Chondrocyte (in vitro differentiated cells): ENCODE measurements at regions not wholly inside any gene's neighbourhood (a gene's known extent, or its start where the extent isn't known, plus 50 kb on each side); places are given as distances from the start of the nearest gene placed in this dataset.

Source experiments
- DNase-seq: peaks from one replicate; pipeline ENCODE4 v3.0.0; 2021; ENCODE audit warnings: mixed read lengths, low spot score
- H3K27ac Mint-ChIP-seq: one replicate; pipeline ENCODE4 v1.8.0; 2021; ENCODE audit warnings: mild to moderate bottlenecking, moderate library complexity, mixed read lengths; ENCODE audit not compliant: unreplicated experiment
- H3K27me3 Mint-ChIP-seq: 2 replicates; pipeline ENCODE4 v1.8.0; 2021; ENCODE audit warnings: low read depth, mixed read lengths
- H3K36me3 Mint-ChIP-seq: 2 replicates; pipeline ENCODE4 v1.8.0; 2021; ENCODE audit warnings: low read depth, mixed read lengths
- H3K4me1 Mint-ChIP-seq: 2 replicates; pipeline ENCODE4 v1.8.0; 2021; ENCODE audit warnings: low read depth, mild to moderate bottlenecking, mixed read lengths
- H3K4me3 Mint-ChIP-seq: one replicate; pipeline ENCODE4 v1.8.0; 2021; ENCODE audit warnings: mild to moderate bottlenecking, moderate library complexity, mixed read lengths; ENCODE audit not compliant: unreplicated experiment
- H3K9me3 Mint-ChIP-seq: 2 replicates; pipeline ENCODE4 v1.8.0; 2021; ENCODE audit warnings: low read depth, mixed read lengths
- CTCF ChIP-seq: fragments of 200-600 bp; sonication (generic); IDR thresholded peaks from 2 replicates; pipeline ENCODE4 v1.5.0; 2021; ENCODE audit warnings: antibody characterized with exemption, mild to moderate bottlenecking, moderate library complexity

- Mint-ChIP-seq H3K36me3 (no peaks in the 10 kb centered on the region), H3K9me3 (peaks cover 1% of the 10 kb centered on the region), H3K27me3 (peaks cover 5% of the 10 kb centered on the region), H3K4me3 (no peak overlapping the region), H3K27ac (no peak overlapping the region), H3K4me1 (peaks cover 6% of the 10 kb centered on the region)
- no peak for DNase-seq
- TF ChIP-seq CTCF, result no peak
Measured at GRCh38 chr10:53597835-53598251, 825.3 kb upstream of the MBL2 start.

DNA sequence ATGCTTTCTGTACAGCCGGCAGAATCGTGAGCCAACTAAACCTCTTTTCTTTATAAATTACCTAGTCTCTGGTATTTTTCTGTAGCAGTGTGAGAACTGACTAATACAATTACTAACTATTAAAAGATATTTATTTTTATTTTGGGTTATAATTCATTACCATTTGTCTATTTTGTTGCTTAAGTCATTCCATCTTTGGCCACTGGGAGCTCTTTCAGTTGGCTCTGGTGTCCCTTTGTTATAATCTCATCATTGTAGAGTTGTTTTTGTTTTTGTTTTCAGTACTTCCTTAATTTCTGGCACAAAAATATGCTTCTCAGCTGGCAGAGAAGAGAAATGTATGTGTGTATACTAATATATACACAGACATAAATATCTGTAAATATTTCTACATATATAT, 807.9 kb upstream of the MBL2 start:
- no peaks in the 10 kb centered on the region for H3K36me3 Mint-ChIP-seq
- no peak overlapping the region for H3K4me3 Mint-ChIP-seq
- no peak for DNase-seq
- H3K27me3 Mint-ChIP-seq, result peaks cover 4% of the 10 kb centered on the region
- H3K9me3 Mint-ChIP-seq, result peaks cover 1% of the 10 kb centered on the region
- no peaks in the 10 kb centered on the region for H3K4me1 Mint-ChIP-seq
- no peak for TF ChIP-seq CTCF
- no peak overlapping the region for H3K27ac Mint-ChIP-seq

DNA sequence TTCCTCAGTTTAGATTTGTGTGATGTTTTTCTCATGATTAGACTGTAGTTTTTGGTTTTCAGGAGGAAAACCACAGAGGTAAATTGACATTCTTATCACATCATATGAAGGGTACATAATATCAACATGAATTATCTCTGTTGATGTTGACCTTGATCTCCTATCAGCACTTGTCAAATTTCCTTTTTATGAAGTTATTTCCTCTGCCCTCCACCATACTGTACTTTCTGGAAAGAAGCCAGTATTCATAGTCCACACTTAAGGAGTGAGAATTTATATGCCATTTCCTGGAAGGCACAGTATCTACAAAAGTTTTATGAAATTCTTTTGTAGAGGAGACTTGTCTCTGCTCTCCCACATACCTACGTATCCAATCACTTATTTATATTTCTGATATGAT, 807.2 kb upstream of the MBL2 start:
- TF ChIP-seq CTCF, result no peak
- no peak for DNase-seq
- H3K27ac Mint-ChIP-seq, result no peak overlapping the region
- peaks cover 4% of the 10 kb centered on the region for H3K9me3 Mint-ChIP-seq
- no peaks in the 10 kb centered on the region for H3K36me3 Mint-ChIP-seq
- H3K4me1 Mint-ChIP-seq, result no peaks in the 10 kb centered on the region
- H3K27me3 Mint-ChIP-seq, result peaks cover 4% of the 10 kb centered on the region
- H3K4me3 Mint-ChIP-seq, result no peak overlapping the region

DNA sequence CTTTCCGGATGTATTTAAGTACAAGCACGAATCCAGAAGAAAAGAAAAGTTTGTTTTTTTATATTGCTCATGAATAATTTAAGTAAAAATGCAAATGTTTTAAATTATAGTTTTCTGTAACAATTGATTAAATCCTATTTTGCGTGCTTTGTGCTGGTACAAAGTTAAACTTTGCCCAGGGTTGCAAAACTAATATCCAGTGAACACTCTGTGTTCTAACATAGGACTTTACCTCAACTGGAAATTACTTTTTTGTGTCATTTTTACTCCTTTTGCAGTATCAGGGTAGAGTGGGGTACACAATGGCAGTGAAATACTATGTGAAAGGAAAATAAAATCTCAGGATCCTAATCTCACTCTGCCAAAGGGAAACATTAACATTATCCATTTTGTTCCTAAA, 801.4 kb upstream of the MBL2 start:
- TF ChIP-seq CTCF, result no peak
- peaks cover 4% of the 10 kb centered on the region for H3K27me3 Mint-ChIP-seq
- H3K36me3 Mint-ChIP-seq, result no peaks in the 10 kb centered on the region
- H3K27ac Mint-ChIP-seq, result no peak overlapping the region
- peaks cover 4% of the 10 kb centered on the region for H3K9me3 Mint-ChIP-seq
- no peak for DNase-seq
- H3K4me3 Mint-ChIP-seq, result no peak overlapping the region
- no peaks in the 10 kb centered on the region for H3K4me1 Mint-ChIP-seq

GRCh38 chr10:53573498-53573897, 800.9 kb upstream of the MBL2 start:
- no peak for DNase-seq
- Mint-ChIP-seq H3K36me3 (no peaks in the 10 kb centered on the region), H3K4me1 (no peaks in the 10 kb centered on the region), H3K27ac (no peak overlapping the region), H3K27me3 (peaks cover 4% of the 10 kb centered on the region), H3K9me3 (peaks cover 4% of the 10 kb centered on the region), H3K4me3 (no peak overlapping the region)
- TF ChIP-seq CTCF, result no peak
